Smooth muscle cell (in vitro differentiated cells): ENCODE measurements at regions not wholly inside any gene's neighbourhood (a gene's known extent, or its start where the extent isn't known, plus 50 kb on each side); places are given as distances from the start of the nearest gene placed in this dataset.
A peak's percentile ranks its signal among the peaks of the same experiment; 100 is the strongest.

Experiments used
- DNase-seq: peaks from one replicate; lab custom pipeline; 2025; ENCODE audit not compliant: unreplicated experiment; lab: John Stamatoyannopoulos, UW
- H2AFZ ChIP-seq: fragments of 200-600 bp; sonication (generic); 2 replicates; pipeline ENCODE4 v1.6.0; 2016; ENCODE audit warnings: antibody characterized with exemption, low read depth, mild to moderate bottlenecking
- H3F3A ChIP-seq: fragments of 200-600 bp; sonication (generic); 2 replicates; pipeline ENCODE4 v1.6.0; 2017; ENCODE audit warnings: antibody characterized with exemption, low read depth
- H3K27ac ChIP-seq: fragments of 200-600 bp; sonication (generic); 2 replicates; pipeline ENCODE4 v1.5.1; 2016; ENCODE audit warnings: low read depth, mild to moderate bottlenecking
- H3K27me3 ChIP-seq: fragments of 200-600 bp; sonication (generic); 2 replicates; pipeline ENCODE4 v1.6.1; 2016; ENCODE audit warnings: low read depth, mild to moderate bottlenecking
- H3K36me3 ChIP-seq: fragments of 200-600 bp; sonication (generic); 2 replicates; pipeline ENCODE4 v1.5.1; 2016; ENCODE audit warnings: low read depth
- H3K4me1 ChIP-seq: fragments of 200-600 bp; sonication (generic); 2 replicates; pipeline ENCODE4 v1.5.1; 2016; ENCODE audit warnings: low read depth
- H3K4me2 ChIP-seq: fragments of 200-600 bp; sonication (generic); 2 replicates; pipeline ENCODE4 v1.6.0; 2016; ENCODE audit warnings: mild to moderate bottlenecking
- H3K4me3 ChIP-seq: fragments of 200-600 bp; sonication (generic); 2 replicates; pipeline ENCODE4 v1.5.1; 2016; ENCODE audit warnings: mild to moderate bottlenecking
- H3K79me2 ChIP-seq: fragments of 200-600 bp; sonication (generic); 2 replicates; pipeline ENCODE4 v1.6.0; 2016; ENCODE audit warnings: low read depth, mild to moderate bottlenecking
- H3K9ac ChIP-seq: fragments of 200-600 bp; sonication (generic); 2 replicates; pipeline ENCODE4 v1.6.0; 2016; ENCODE audit warnings: low read depth
- H3K9me3 ChIP-seq: fragments of 200-600 bp; sonication (generic); replicated peaks from 2 replicates; pipeline ENCODE4 v1.5.1; 2016; ENCODE audit warnings: low read depth
- H4K20me1 ChIP-seq: fragments of 200-600 bp; sonication (generic); 2 replicates; pipeline ENCODE4 v1.6.0; 2016; ENCODE audit warnings: low read depth
- CTCF ChIP-seq: fragments of 200-600 bp; sonication (generic); IDR thresholded peaks from 2 replicates; pipeline ENCODE4 v1.5.1; 2017; ENCODE audit warnings: borderline replicate concordance, mild to moderate bottlenecking, antibody characterized with exemption; ENCODE audit not compliant: insufficient read depth, poor library complexity, severe bottlenecking
- WGBS: methylation state at CpG from one replicate; pipeline ENCODE4 v1.1.7; 2016; ENCODE audit warnings: low lambda C conversion rate; 5-methylcytosine and 5-hydroxymethylcytosine counted together

DNA sequence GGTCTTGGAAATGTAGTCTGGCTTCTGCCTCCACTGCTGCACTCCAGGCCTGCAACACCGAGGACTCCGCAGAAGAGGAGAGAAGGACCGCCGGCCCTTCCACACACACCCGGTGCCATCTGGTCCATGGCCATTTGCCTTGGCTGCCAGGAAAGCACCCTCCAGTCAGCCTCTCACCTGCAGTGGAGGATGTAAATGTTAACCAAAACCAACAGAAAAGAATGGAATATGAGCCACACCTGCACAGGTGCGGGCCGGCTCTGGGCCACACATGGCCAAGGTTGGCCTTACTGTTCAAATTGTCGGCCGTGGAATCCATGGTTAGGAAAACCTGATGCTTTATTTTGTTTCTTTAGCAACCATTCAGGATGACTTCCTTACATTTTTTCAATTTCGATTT, 178.3 kb upstream of the C2CD4B start:
- no peaks in the 10 kb centered on the region for H3K9me3 ChIP-seq
- H3K9ac ChIP-seq, result no peak overlapping the region
- no peaks in the 10 kb centered on the region for H3K27me3 ChIP-seq
- H3K27ac ChIP-seq, result no peak overlapping the region
- H3K79me2 ChIP-seq, result no peaks in the 10 kb centered on the region
- no peaks in the 10 kb centered on the region for H3F3A ChIP-seq
- no peak for DNase-seq
- H2AFZ ChIP-seq, result no peak overlapping the region
- no peaks in the 10 kb centered on the region for H3K4me1 ChIP-seq
- H3K4me2 ChIP-seq, result no peak overlapping the region
- no peaks in the 10 kb centered on the region for H4K20me1 ChIP-seq
- H3K4me3 ChIP-seq, result no peak overlapping the region
- no peaks in the 10 kb centered on the region for H3K36me3 ChIP-seq
- 96% methylated on average over 10 of the region's 10 CpGs for WGBS
- TF ChIP-seq CTCF, result no peak

- Histone ChIP-seq H3K36me3 (no peaks in the 10 kb centered on the region), H3F3A (no peaks in the 10 kb centered on the region), H3K27ac (no peak overlapping the region), H3K27me3 (no peaks in the 10 kb centered on the region), H3K79me2 (no peaks in the 10 kb centered on the region), H3K9me3 (no peaks in the 10 kb centered on the region), H3K4me3 (peak overlapping the region; percentile 35), H3K4me2 (peak overlapping the region; percentile 78), H3K4me1 (no peaks in the 10 kb centered on the region), H2AFZ (peak overlapping the region; percentile 66), H4K20me1 (no peaks in the 10 kb centered on the region), H3K9ac (no peak overlapping the region)
- WGBS, result 25% methylated on average over 21 of the region's 21 CpGs
- TF ChIP-seq CTCF, result peak; percentile 63
- DNase-seq, result no peak
Observed at GRCh38 chr15:62344806-62345539, 179.9 kb upstream of the C2CD4B start.

- Histone ChIP-seq H3K36me3 (no peaks in the 10 kb centered on the region), H2AFZ (no peak overlapping the region), H3K9ac (no peak overlapping the region), H3K4me1 (no peaks in the 10 kb centered on the region), H3K27ac (no peak overlapping the region), H3K9me3 (no peaks in the 10 kb centered on the region), H3K27me3 (no peaks in the 10 kb centered on the region), H3K4me3 (no peak overlapping the region), H3K4me2 (no peak overlapping the region), H3F3A (no peaks in the 10 kb centered on the region), H4K20me1 (no peaks in the 10 kb centered on the region), H3K79me2 (no peaks in the 10 kb centered on the region)
- DNase-seq, result no peak
- no peak for TF ChIP-seq CTCF
- 78% methylated on average over 1 of the region's 1 CpG for WGBS
Observed at GRCh38 chr15:62346168-62346567, 181.1 kb upstream of the C2CD4B start.

- Histone ChIP-seq H3K4me1 (no peaks in the 10 kb centered on the region), H3K79me2 (no peaks in the 10 kb centered on the region), H3K9ac (no peak overlapping the region), H3K4me2 (no peak overlapping the region), H2AFZ (no peak overlapping the region), H3K27me3 (no peaks in the 10 kb centered on the region), H3K36me3 (no peaks in the 10 kb centered on the region), H3K27ac (no peak overlapping the region), H3F3A (no peaks in the 10 kb centered on the region), H4K20me1 (no peaks in the 10 kb centered on the region), H3K4me3 (no peak overlapping the region), H3K9me3 (no peaks in the 10 kb centered on the region)
- 90% methylated on average over 3 of the region's 3 CpGs for WGBS
- TF ChIP-seq CTCF, result no peak
- no peak for DNase-seq
Observed at GRCh38 chr15:62348118-62348517, 183.0 kb upstream of the C2CD4B start.
